Femur (tissue), 1 donor: ENCODE measurements at regions not wholly inside any gene's neighbourhood (a gene's known extent, or its start where the extent isn't known, plus 50 kb on each side); places are given as distances from the start of the nearest gene placed in this dataset.
"Not testable (repeated sequence)": the region's sequence is repeated elsewhere in the genome, so short reads cannot be mapped to it uniquely, and the experiment has no call there.

Experiments used
- DNase-seq: peaks from one replicate; pipeline ENCODE4 v3.0.0-alpha.2; 2017

GRCh38 chr4:79213702-79214101 lies 112.2 kb downstream of the NAA11 start:
- DNase-seq = no peak

- no peak for DNase-seq
Observed at GRCh38 chr4:79213010-79213409, 112.9 kb downstream of the NAA11 start.

GRCh38 chr4:79212311-79212710 lies 113.5 kb downstream of the NAA11 start:
- no peak for DNase-seq

GRCh38 chr4:79211490-79211889 lies 114.4 kb downstream of the NAA11 start:
- DNase-seq = no peak

- no peak for DNase-seq
Observed at GRCh38 chr4:79210636-79211049, 115.2 kb downstream of the NAA11 start.

GRCh38 chr4:79209822-79210635 lies 115.8 kb downstream of the NAA11 start:
- DNase-seq = no peak

GRCh38 chr4:79209081-79209480 lies 116.8 kb downstream of the NAA11 start:
- no peak for DNase-seq

- no peak for DNase-seq
Observed at GRCh38 chr4:79207281-79207680, 118.6 kb downstream of the NAA11 start.

- no peak for DNase-seq
Observed at GRCh38 chr4:79206660-79207059, 119.2 kb downstream of the NAA11 start.

GRCh38 chr4:79205121-79205520 lies 120.7 kb downstream of the NAA11 start:
- no peak for DNase-seq

GRCh38 chr4:79201971-79202370 lies 123.9 kb downstream of the NAA11 start:
- DNase-seq = no peak

GRCh38 chr4:79199743-79200142 lies 126.1 kb downstream of the NAA11 start:
- DNase-seq = no peak

- DNase-seq = no peak
Observed at GRCh38 chr4:79198951-79199587, 126.8 kb downstream of the NAA11 start.

- DNase-seq = no peak
Observed at GRCh38 chr4:79197275-79198009, 128.4 kb downstream of the NAA11 start.

GRCh38 chr4:79191292-79191691 lies 134.6 kb downstream of the NAA11 start:
- not testable (repeated sequence) for DNase-seq

GRCh38 chr4:79185526-79186045 lies 140.3 kb downstream of the NAA11 start:
- no peak for DNase-seq

- no peak for DNase-seq
Observed at GRCh38 chr4:79184476-79184875, 141.4 kb downstream of the NAA11 start.

GRCh38 chr4:79182209-79182608 lies 143.7 kb downstream of the NAA11 start:
- DNase-seq = no peak

- DNase-seq = no peak
Observed at GRCh38 chr4:79181190-79181589, 144.7 kb downstream of the NAA11 start.

GRCh38 chr4:79178760-79179159 lies 147.1 kb downstream of the NAA11 start:
- peak; percentile 74 for DNase-seq

- DNase-seq = no peak
Observed at GRCh38 chr4:79177388-79177787, 148.5 kb downstream of the NAA11 start.

GRCh38 chr4:79176351-79176750 lies 149.5 kb downstream of the NAA11 start:
- no peak for DNase-seq

- DNase-seq = no peak
Observed at GRCh38 chr4:79175716-79176115, 150.1 kb downstream of the NAA11 start.
